ENCODE measurements at regions not wholly inside any gene's neighbourhood (a gene's known extent, or its start where the extent isn't known, plus 50 kb on each side); places are given as distances from the start of the nearest gene placed in this dataset.

- Histone ChIP-seq H3K9me1 (replicated peaks; ENCODE audit: control insufficient read depth, extremely low read depth, insufficient read depth, low read length) (no peaks in the 10 kb centered on the region), H3K27ac (ENCODE audit: insufficient read depth, low read depth, low read length) (no peak overlapping the region), H3K4me2 (ENCODE audit: insufficient read depth, low read length) (no peak overlapping the region), H3K4me1 (ENCODE audit: control insufficient read depth, extremely low read depth, insufficient read depth, low read length) (no peaks in the 10 kb centered on the region), H3K27me3 (ENCODE audit: control insufficient read depth in 2 of 2, insufficient read depth in 2 of 2, low read length in 2 of 2) (peaks cover 0 to 2% of the 10 kb centered on the region in 2 experiments), H2AFZ (ENCODE audit: low read depth, low read length) (no peak overlapping the region), H4K20me1 (replicated peaks; ENCODE audit: control insufficient read depth, extremely low read depth, insufficient read depth, low read length) (no peaks in the 10 kb centered on the region), H3K36me3 (ENCODE audit: control insufficient read depth in 2 of 2, extremely low read depth in 1 of 2, insufficient read depth in 2 of 2, low read length in 2 of 2) (no peaks in the 10 kb centered on the region), H3K9ac (replicated peaks; ENCODE audit: extremely low read depth, insufficient read depth, low read length) (no peak overlapping the region), H3K4me3 (replicated peaks in 1 of 3; ENCODE audit: insufficient read depth in 1 of 3, low read depth in 1 of 3, low read length in 3 of 3) (no peak overlapping the region), H3K79me2 (ENCODE audit: control insufficient read depth, insufficient read depth, low read length) (no peaks in the 10 kb centered on the region), H3K9me3 (replicated peaks; ENCODE audit: control insufficient read depth, insufficient read depth, low read length) (no peaks in the 10 kb centered on the region)
- dilution Hi-C loops (cut with MboI; ENCODE audit: extremely low pct_ligation_motif_present, low sequenced_read_pairs) = no loop called here
- TF ChIP-seq EZH2 (IDR thresholded peaks at IDR 0.05; ENCODE audit: borderline replicate concordance, low read depth, low read length, severe bottlenecking) (no peak), MAX (IDR thresholded peaks at IDR 0.05; ENCODE audit: insufficient read depth, insufficient read length) (no peak), GATA2 (IDR thresholded peaks at IDR 0.05; ENCODE audit: insufficient read depth, insufficient read length, low read depth, low read length) (no peak), CTCF (IDR thresholded peaks at IDR 0.05; ENCODE audit: extremely low read depth in 1 of 2, insufficient read depth in 1 of 2, low read depth in 1 of 2, low read length in 2 of 2) (no peak), MYC (IDR thresholded peaks at IDR 0.05; ENCODE audit: low read depth, low read length) (no peak), FOS (IDR thresholded peaks at IDR 0.05; ENCODE audit: borderline replicate concordance, insufficient read depth, low read length) (no peak), POLR2AphosphoS5 (IDR thresholded peaks at IDR 0.05; ENCODE audit: insufficient read depth, low read depth, low read length) (no peak), JUN (IDR thresholded peaks at IDR 0.05; ENCODE audit: borderline replicate concordance, insufficient read depth, insufficient read length, low read depth) (no peak), POLR2A (IDR thresholded peaks at IDR 0.05; ENCODE audit: low read depth, low read length) (no peak)
- DNase-seq (ENCODE audit: low read depth, low spot score) = peak; percentile 41
- CTCF ChIA-PET = no interaction called here
- peak; percentile 53 for FAIRE-seq
- no TSS peak for BruUV-seq (replicated peaks)
- intact Hi-C loops (cut with micrococcal nuclease) = no loop called here
- POLR2A ChIA-PET = no interaction called here
Measured at GRCh38 chr5:124519396-124519795, 227.0 kb downstream of the ZNF608 start.

Measured in endothelial cell of umbilical vein (primary cell).